ENCODE measurements at regions not wholly inside any gene's neighbourhood (a gene's known extent, or its start where the extent isn't known, plus 50 kb on each side); places are given as distances from the start of the nearest gene placed in this dataset.

DNA sequence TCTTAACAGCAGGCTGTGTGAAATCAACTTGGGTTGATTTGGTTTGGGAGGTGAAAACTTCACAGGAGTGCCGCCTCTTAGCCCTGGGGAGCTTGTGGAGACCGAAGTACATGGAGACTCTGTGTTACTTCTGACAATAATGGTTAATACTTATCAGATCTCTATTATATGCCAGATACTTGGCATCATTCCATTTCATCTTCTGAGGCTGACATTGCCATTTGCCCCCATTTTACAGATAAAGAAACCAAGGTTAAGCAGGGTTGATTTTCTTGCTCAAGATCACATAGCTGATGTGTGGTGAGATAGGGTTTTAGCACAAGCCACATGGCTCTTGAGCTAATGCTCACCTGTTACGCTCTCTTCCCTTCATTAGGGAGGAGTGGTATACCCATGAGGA lies 150.6 kb upstream of the FAM13C start:
- no peak overlapping the region for H3K27ac ChIP-seq (ENCODE audit: low read length)
- TF ChIP-seq MXI1 (conservative IDR thresholded peaks at IDR 0.05; ENCODE audit: poor library complexity, severe bottlenecking) = no peak
- TF ChIP-seq TAF1 (IDR thresholded peaks at IDR 0.05; ENCODE audit: low read depth) = no peak
- TF ChIP-seq, protein P1, sequence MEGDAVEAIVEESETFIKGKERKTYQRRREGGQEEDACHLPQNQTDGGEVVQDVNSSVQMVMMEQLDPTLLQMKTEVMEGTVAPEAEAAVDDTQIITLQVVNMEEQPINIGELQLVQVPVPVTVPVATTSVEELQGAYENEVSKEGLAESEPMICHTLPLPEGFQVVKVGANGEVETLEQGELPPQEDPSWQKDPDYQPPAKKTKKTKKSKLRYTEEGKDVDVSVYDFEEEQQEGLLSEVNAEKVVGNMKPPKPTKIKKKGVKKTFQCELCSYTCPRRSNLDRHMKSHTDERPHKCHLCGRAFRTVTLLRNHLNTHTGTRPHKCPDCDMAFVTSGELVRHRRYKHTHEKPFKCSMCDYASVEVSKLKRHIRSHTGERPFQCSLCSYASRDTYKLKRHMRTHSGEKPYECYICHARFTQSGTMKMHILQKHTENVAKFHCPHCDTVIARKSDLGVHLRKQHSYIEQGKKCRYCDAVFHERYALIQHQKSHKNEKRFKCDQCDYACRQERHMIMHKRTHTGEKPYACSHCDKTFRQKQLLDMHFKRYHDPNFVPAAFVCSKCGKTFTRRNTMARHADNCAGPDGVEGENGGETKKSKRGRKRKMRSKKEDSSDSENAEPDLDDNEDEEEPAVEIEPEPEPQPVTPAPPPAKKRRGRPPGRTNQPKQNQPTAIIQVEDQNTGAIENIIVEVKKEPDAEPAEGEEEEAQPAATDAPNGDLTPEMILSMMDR (IDR thresholded peaks at IDR 0.05; ENCODE audit: poor library complexity, severe bottlenecking) = no peak
- no peak for TF ChIP-seq EZH2 (IDR thresholded peaks at IDR 0.05; ENCODE audit: borderline replicate concordance, insufficient read depth, low read length, poor library complexity, severe bottlenecking)
- TF ChIP-seq POLR2AphosphoS5 (IDR thresholded peaks at IDR 0.05) = no peak
- TF ChIP-seq, protein P2, sequence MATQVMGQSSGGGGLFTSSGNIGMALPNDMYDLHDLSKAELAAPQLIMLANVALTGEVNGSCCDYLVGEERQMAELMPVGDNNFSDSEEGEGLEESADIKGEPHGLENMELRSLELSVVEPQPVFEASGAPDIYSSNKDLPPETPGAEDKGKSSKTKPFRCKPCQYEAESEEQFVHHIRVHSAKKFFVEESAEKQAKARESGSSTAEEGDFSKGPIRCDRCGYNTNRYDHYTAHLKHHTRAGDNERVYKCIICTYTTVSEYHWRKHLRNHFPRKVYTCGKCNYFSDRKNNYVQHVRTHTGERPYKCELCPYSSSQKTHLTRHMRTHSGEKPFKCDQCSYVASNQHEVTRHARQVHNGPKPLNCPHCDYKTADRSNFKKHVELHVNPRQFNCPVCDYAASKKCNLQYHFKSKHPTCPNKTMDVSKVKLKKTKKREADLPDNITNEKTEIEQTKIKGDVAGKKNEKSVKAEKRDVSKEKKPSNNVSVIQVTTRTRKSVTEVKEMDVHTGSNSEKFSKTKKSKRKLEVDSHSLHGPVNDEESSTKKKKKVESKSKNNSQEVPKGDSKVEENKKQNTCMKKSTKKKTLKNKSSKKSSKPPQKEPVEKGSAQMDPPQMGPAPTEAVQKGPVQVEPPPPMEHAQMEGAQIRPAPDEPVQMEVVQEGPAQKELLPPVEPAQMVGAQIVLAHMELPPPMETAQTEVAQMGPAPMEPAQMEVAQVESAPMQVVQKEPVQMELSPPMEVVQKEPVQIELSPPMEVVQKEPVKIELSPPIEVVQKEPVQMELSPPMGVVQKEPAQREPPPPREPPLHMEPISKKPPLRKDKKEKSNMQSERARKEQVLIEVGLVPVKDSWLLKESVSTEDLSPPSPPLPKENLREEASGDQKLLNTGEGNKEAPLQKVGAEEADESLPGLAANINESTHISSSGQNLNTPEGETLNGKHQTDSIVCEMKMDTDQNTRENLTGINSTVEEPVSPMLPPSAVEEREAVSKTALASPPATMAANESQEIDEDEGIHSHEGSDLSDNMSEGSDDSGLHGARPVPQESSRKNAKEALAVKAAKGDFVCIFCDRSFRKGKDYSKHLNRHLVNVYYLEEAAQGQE (IDR thresholded peaks at IDR 0.05; ENCODE audit: borderline replicate concordance) = no peak
- no peak for TF ChIP-seq RAD21 (conservative IDR thresholded peaks at IDR 0.05)
- TF ChIP-seq EP300 (conservative IDR thresholded peaks at IDR 0.05; ENCODE audit: poor library complexity, severe bottlenecking) = no peak
- TF ChIP-seq SMC3 (conservative IDR thresholded peaks at IDR 0.05; ENCODE audit: poor library complexity) = no peak
- no peaks in the 10 kb centered on the region for H3K27me3 ChIP-seq (ENCODE audit: insufficient read depth, low read depth, low read length)
- no peaks in the 10 kb centered on the region for H3K9me3 ChIP-seq (ENCODE audit: low read length)
- H3K9ac ChIP-seq (ENCODE audit: low read length) = no peak overlapping the region
- H2AFZ ChIP-seq (ENCODE audit: low read depth, low read length) = no peak overlapping the region
- H3K4me3 ChIP-seq (ENCODE audit: low read length) = no peak overlapping the region
- no peaks in the 10 kb centered on the region for H3K79me2 ChIP-seq (replicated peaks; ENCODE audit: insufficient read depth, low read length)
- no peaks in the 10 kb centered on the region for H4K20me1 ChIP-seq (ENCODE audit: insufficient read depth)
- H3K36me3 ChIP-seq (ENCODE audit: insufficient read depth, low read length) = no peaks in the 10 kb centered on the region
- H3K9me2 ChIP-seq (ENCODE audit: insufficient read depth, low read length) = no peaks in the 10 kb centered on the region
- H3K4me2 ChIP-seq (ENCODE audit: low read length) = no peak overlapping the region
- no peaks in the 10 kb centered on the region for H3F3A ChIP-seq (ENCODE audit: insufficient read depth, low read length, poor library complexity, severe bottlenecking)

DNA sequence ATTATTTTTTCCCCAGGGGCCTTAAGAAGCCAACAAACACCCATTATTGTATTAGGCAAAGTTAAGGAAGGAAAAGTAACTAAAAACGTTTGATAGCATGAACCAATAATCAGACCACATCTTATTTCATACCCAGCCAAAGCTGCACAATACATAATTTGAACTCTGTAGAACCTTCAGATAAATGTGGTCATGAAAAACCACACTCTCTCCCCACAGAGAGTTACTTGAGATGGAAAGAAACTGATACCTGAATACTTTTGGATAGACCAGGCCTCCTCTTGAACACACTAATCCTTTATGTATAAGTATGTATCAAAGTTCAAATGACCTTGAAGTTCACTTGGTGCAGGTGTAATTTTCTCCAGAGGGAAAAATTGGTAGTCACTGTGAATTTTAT lies 146.6 kb upstream of the FAM13C start:
- no peaks in the 10 kb centered on the region for H3K9me3 ChIP-seq (ENCODE audit: low read length)
- no peaks in the 10 kb centered on the region for H3K9me2 ChIP-seq (ENCODE audit: insufficient read depth, low read length)
- no peak overlapping the region for H3K4me3 ChIP-seq (ENCODE audit: low read length)
- H3K4me2 ChIP-seq (ENCODE audit: low read length) = no peak overlapping the region
- no peaks in the 10 kb centered on the region for H3K36me3 ChIP-seq (ENCODE audit: insufficient read depth, low read length)
- H2AFZ ChIP-seq (ENCODE audit: low read depth, low read length) = no peak overlapping the region
- H4K20me1 ChIP-seq (ENCODE audit: insufficient read depth) = no peaks in the 10 kb centered on the region
- H3K27ac ChIP-seq (ENCODE audit: low read length) = no peak overlapping the region
- no peaks in the 10 kb centered on the region for H3K27me3 ChIP-seq (ENCODE audit: insufficient read depth, low read depth, low read length)
- no peak overlapping the region for H3K9ac ChIP-seq (ENCODE audit: low read length)
- TF ChIP-seq RAD21 (conservative IDR thresholded peaks at IDR 0.05) (no peak), SMC3 (conservative IDR thresholded peaks at IDR 0.05; ENCODE audit: poor library complexity) (no peak), MXI1 (conservative IDR thresholded peaks at IDR 0.05; ENCODE audit: poor library complexity, severe bottlenecking) (no peak), TAF1 (IDR thresholded peaks at IDR 0.05; ENCODE audit: low read depth) (no peak)
- TF ChIP-seq, protein P1 (IDR thresholded peaks at IDR 0.05; ENCODE audit: poor library complexity, severe bottlenecking) = no peak
- no peaks in the 10 kb centered on the region for H3K79me2 ChIP-seq (replicated peaks; ENCODE audit: insufficient read depth, low read length)
- no peaks in the 10 kb centered on the region for H3F3A ChIP-seq (ENCODE audit: insufficient read depth, low read length, poor library complexity, severe bottlenecking)

All from neural cell (in vitro differentiated cells).